Keratinocyte (primary cell): ENCODE measurements at regions not wholly inside any gene's neighbourhood (a gene's known extent, or its start where the extent isn't known, plus 50 kb on each side); places are given as distances from the start of the nearest gene placed in this dataset.

Experiments used
- DNase-seq: peaks from one replicate; pipeline ENCODE4 v3.0.0-alpha.2; 2011; ENCODE audit warnings: low read depth, missing footprints, low spot score
- FAIRE-seq: peaks from 2 replicates; lab custom pipeline; 2011; peaks lifted over from hg19 to GRCh38; lab: Jason Lieb, UNC
- H2AFZ ChIP-seq: 2 replicates; pipeline ENCODE4 v1.6.0; 2012; ENCODE audit warnings: low read length, control low read depth, inconsistent platforms; ENCODE audit not compliant: control insufficient read depth
- H3K27ac ChIP-seq: 2 replicates; pipeline ENCODE4 v1.5.1; 2011; ENCODE audit warnings: low read length; ENCODE audit not compliant: control insufficient read depth, insufficient read depth
- H3K27me3 ChIP-seq: 3 replicates; pipeline ENCODE4 v1.6.0; 2011; ENCODE audit warnings: low read length; ENCODE audit not compliant: control insufficient read depth, insufficient read depth; ENCODE audit errors: extremely low read depth
- H3K36me3 ChIP-seq, 2 experiments: 2 replicates in 1 of 2; 3 replicates in 1 of 2; pipeline ENCODE4 v1.5.1; 2011; ENCODE audit warnings: low read length in 2 of 2, mild to moderate bottlenecking in 1 of 2; ENCODE audit not compliant: control insufficient read depth in 2 of 2, insufficient read depth in 2 of 2; ENCODE audit errors: extremely low read depth in 1 of 2
- H3K4me1 ChIP-seq: 3 replicates; pipeline ENCODE4 v1.5.1; 2011; ENCODE audit warnings: low read length; ENCODE audit not compliant: control insufficient read depth, insufficient read depth; ENCODE audit errors: extremely low read depth
- H3K4me2 ChIP-seq: 3 replicates; pipeline ENCODE4 v1.6.0; 2011; ENCODE audit warnings: low read depth, low read length; ENCODE audit not compliant: control insufficient read depth, insufficient read depth; ENCODE audit errors: extremely low read depth
- H3K4me3 ChIP-seq, 3 experiments: fragments of 200-600 bp in 1 of 3; sonication (generic) in 1 of 3; 2 replicates in 2 of 3; 3 replicates in 1 of 3; pipeline ENCODE4 v1.5.1; 2011 to 2016; ENCODE audit warnings: low read length in 3 of 3, mild to moderate bottlenecking in 3 of 3, control low read depth in 2 of 3, inconsistent platforms in 1 of 3, low read depth in 1 of 3, mixed read lengths in 1 of 3, mixed run types in 1 of 3, moderate library complexity in 1 of 3; ENCODE audit not compliant: control insufficient read depth in 2 of 3, insufficient read depth in 2 of 3; ENCODE audit errors: extremely low read depth in 1 of 3
- H3K79me2 ChIP-seq: 2 replicates; pipeline ENCODE4 v1.6.0; 2012; ENCODE audit warnings: low read length; ENCODE audit not compliant: control insufficient read depth, insufficient read depth
- H3K9ac ChIP-seq: 3 replicates; pipeline ENCODE4 v1.6.0; 2011; ENCODE audit warnings: low read length; ENCODE audit not compliant: control insufficient read depth, insufficient read depth; ENCODE audit errors: extremely low read depth
- H3K9me1 ChIP-seq: 3 replicates; pipeline ENCODE4 v1.6.0; 2011; ENCODE audit warnings: low read length; ENCODE audit not compliant: control insufficient read depth, insufficient read depth; ENCODE audit errors: extremely low read depth
- H3K9me3 ChIP-seq: 2 replicates; pipeline ENCODE4 v1.5.1; 2012; ENCODE audit warnings: low read depth, low read length; ENCODE audit not compliant: control insufficient read depth
- H4K20me1 ChIP-seq: 3 replicates; pipeline ENCODE4 v1.6.0; 2011; ENCODE audit warnings: low read length; ENCODE audit not compliant: control insufficient read depth, insufficient read depth; ENCODE audit errors: extremely low read depth
- CTCF ChIP-seq, 3 experiments: IDR thresholded peaks in 1 of 3; conservative IDR thresholded peaks in 1 of 3; optimal IDR thresholded peaks in 1 of 3; 2 replicates in 2 of 3; 3 replicates in 1 of 3; pipeline versions ENCODE3 to v1.5.1; 2011; ENCODE audit warnings: low read length in 3 of 3, mild to moderate bottlenecking in 3 of 3, moderate library complexity in 2 of 3, control low read depth in 1 of 3, inconsistent platforms in 1 of 3; ENCODE audit not compliant: insufficient read depth in 2 of 3; ENCODE audit errors: extremely low read depth in 1 of 3
- EZH2 ChIP-seq: IDR thresholded peaks from one replicate; pipeline ENCODE4 v1.6.1; 2012; ENCODE audit warnings: inconsistent platforms, mild to moderate bottlenecking, low read length, moderate library complexity
- dilution Hi-C: fragments of 300-500 bp; cut with MboI; formaldehyde crosslinking; loops from one replicate; pipeline ENCODE4 v1.7.0; 2020; ENCODE audit warnings: low sequenced_read_pairs; ENCODE audit not compliant: extremely low pct_ligation_motif_present

GRCh38 chr13:29677627-29678026 lies 82.1 kb upstream of the SLC7A1 start:
- TF ChIP-seq EZH2 (no peak), CTCF (optimal IDR thresholded peaks at IDR 0.05 in 1 of 3, IDR thresholded peaks at IDR 0.05 in 1 of 3, conservative IDR thresholded peaks at IDR 0.05 in 1 of 3; ENCODE audit: extremely low read depth in 1 of 3, insufficient read depth in 2 of 3, low read length in 3 of 3) (no peak)
- FAIRE-seq (peak; percentile 55), DNase-seq (no peak)

GRCh38 chr13:29676941-29677452 lies 81.5 kb upstream of the SLC7A1 start:
- peak overlapping the region; percentile 95 for H2AFZ ChIP-seq
- no peaks in the 10 kb centered on the region for H4K20me1 ChIP-seq
- no peaks in the 10 kb centered on the region for H3K9me3 ChIP-seq
- peak overlapping the region; percentile 28 to 73 (median 62) for H3K4me3 ChIP-seq
- FAIRE-seq (peak; percentile 81), DNase-seq (peak; percentile 71)
- no peaks in the 10 kb centered on the region for H3K9me1 ChIP-seq
- H3K27ac ChIP-seq: peak overlapping the region; percentile 94
- no peaks in the 10 kb centered on the region for H3K27me3 ChIP-seq
- peaks cover 24% of the 10 kb centered on the region for H3K4me1 ChIP-seq
- H3K79me2 ChIP-seq: no peaks in the 10 kb centered on the region
- dilution Hi-C loops: no loop called here
- peak overlapping the region; percentile 77 for H3K9ac ChIP-seq
- H3K4me2 ChIP-seq: peak overlapping the region; percentile 95
- no peaks in the 10 kb centered on the region for H3K36me3 ChIP-seq
- TF ChIP-seq EZH2 (no peak), CTCF (optimal IDR thresholded peaks at IDR 0.05 in 1 of 3, IDR thresholded peaks at IDR 0.05 in 1 of 3, conservative IDR thresholded peaks at IDR 0.05 in 1 of 3; ENCODE audit: extremely low read depth in 1 of 3, insufficient read depth in 2 of 3, low read length in 3 of 3) (peak in 1 of 3 experiments; percentile 60)

More at GRCh38 chr13:29677627-29678026, 82.1 kb upstream of the SLC7A1 start:
- Histone ChIP-seq H4K20me1 (no peaks in the 10 kb centered on the region), H3K9me3 (no peaks in the 10 kb centered on the region), H3K36me3 (no peaks in the 10 kb centered on the region), H3K4me3 (peak overlapping the region in 2 of 3 experiments; percentile 10 to 36), H3K79me2 (no peaks in the 10 kb centered on the region), H2AFZ (peak overlapping the region; percentile 88), H3K27me3 (no peaks in the 10 kb centered on the region), H3K9ac (peak overlapping the region; percentile 77), H3K4me1 (peaks cover 24% of the 10 kb centered on the region), H3K9me1 (no peaks in the 10 kb centered on the region), H3K4me2 (peak overlapping the region; percentile 95), H3K27ac (peak overlapping the region; percentile 94)
- dilution Hi-C loops: no loop called here
